CD4-positive, alpha-beta T cell treated with Interleukin-21 for 1 hour (primary cell): ENCODE measurements at regions not wholly inside any gene's neighbourhood (a gene's known extent, or its start where the extent isn't known, plus 50 kb on each side); places are given as distances from the start of the nearest gene placed in this dataset.
"Not testable (repeated sequence)": the region's sequence is repeated elsewhere in the genome, so short reads cannot be mapped to it uniquely, and the experiment has no call there.

Experiments used
- DNase-seq: peaks from one replicate; pipeline ENCODE4 v3.0.0-alpha.2; 2020

DNA sequence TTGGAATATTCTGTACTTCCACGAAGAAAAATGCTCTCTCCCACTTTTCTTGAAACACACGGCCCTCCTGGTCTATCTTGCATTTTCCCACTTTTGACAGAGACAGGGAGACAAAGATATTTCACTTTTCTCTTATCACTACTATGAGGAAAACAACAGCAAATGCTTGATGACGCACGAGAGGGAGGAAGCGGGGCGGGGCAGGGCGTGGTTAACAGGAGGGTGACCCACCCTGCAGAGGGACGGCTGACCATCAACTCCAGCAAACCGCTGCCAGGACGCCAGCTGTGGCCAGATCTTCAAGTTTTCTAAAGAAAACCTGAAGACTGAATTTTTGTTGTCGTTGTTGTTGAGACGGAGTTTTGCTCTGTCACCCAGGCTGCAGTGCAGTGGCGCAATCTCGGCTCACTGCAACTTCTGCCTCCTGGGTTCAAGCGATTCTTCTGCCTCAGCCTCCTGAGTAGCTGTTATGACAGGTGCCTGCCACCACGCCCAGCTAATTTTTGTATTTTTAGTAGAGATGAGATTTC is 63.8 kb downstream of the NSUN5 start:
- not testable (repeated sequence) for DNase-seq

DNA sequence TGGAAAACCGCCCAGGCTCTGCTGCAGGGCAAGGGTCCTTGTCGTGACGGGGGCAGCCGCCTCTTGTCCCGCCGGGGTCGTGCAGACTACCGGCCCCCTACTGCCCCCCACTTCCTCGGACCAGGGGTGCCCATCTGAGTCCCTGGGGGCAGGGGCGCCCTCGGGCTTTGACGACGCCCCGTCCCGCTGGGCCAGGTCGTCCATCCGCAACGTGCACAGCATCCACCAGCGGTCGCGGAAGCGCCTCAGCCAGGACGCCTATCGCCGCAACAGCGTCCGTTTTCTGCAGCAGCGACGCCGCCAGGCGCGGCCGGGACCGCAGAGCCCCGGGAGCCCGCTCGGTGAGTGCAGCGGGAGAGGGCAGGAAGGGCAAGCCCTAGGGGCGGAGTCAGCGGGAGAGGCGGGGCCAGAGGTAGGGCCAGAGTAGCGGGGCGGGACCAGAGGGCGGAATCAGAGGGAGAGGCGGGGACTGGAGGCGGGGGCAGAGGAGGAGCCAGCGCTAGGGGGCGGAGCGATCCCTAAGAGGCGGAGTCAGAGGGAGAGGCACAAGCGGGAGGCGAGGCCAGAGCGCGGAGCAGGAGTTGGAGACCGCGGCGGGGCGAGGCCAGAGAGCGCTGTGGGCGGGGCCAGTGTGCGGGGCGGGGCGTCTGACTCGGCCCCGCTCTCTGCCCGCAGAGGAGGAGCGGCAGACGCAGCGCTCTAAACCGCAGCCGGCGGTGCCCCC is 73.5 kb downstream of the NSUN5 start:
- DNase-seq, result peak; percentile 93

DNA sequence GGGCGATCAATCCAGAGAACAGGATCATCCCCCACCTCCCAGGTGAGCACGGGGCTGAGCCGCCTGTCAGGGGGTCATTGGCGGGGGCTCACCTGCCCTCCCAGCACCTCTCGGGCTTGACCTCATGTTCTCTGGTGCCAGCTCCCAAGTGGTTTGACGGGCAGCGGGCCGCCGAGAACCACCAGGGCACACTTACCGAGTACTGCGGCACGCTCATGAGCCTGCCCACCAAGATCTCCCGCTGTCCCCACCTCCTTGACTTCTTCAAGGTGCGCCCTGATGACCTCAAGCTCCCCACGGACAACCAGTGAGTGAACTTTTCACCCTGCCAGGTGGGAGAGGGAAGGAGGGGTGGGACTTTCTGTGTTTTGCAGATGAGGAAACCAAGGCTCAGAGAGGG is 82.9 kb downstream of the NSUN5 start:
- not testable (repeated sequence) for DNase-seq

DNA sequence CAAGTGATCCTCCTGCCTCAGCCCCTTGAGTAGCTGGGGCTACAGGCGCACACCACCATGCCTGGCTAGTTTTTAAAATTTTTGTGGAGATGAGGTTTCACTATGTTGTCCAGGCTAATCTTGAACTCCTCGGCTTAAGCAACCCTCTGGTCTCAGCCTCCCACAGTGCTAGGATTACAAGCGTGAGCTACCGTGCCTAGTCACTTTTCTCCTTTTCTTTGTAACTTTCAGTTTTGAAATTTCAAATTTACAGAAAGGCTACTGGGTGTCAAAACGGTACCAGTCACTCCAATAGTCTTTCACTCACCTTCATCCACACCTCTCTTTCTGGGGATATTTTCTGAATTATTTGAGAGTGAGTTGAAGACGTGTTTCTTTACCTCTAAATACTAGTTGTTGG is 86.9 kb downstream of the NSUN5 start:
- DNase-seq, result not testable (repeated sequence)

DNA sequence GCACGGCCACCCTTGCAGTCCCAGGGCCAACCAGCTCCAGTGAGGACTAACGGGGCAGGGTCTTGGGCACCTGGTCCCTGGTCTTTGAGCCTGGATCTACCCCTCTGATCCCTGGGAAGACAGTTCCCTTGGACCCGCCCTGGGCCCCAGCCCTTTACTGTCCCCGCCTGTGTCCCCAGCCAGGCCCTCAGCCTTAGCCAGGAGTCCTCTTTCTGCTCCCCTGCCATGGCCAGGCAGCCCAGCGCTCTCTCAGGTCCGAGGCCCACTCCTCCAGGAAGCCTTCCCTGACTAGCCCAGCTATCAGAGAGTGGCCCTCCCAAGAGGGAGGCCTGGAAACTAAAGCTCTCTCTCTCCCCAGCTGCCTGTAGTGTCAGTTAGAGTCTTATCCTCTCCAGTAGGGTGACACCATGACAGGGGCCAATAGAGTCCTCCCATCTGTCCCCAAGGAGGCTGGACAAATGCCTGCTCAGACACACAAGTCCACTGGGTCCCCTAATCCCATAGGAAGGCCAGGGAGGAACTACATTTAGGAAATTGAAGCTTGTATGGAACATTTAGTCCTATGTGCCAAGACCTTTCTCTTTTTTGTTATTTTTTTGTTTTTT is 87.8 kb downstream of the NSUN5 start:
- not testable (repeated sequence) for DNase-seq

DNA sequence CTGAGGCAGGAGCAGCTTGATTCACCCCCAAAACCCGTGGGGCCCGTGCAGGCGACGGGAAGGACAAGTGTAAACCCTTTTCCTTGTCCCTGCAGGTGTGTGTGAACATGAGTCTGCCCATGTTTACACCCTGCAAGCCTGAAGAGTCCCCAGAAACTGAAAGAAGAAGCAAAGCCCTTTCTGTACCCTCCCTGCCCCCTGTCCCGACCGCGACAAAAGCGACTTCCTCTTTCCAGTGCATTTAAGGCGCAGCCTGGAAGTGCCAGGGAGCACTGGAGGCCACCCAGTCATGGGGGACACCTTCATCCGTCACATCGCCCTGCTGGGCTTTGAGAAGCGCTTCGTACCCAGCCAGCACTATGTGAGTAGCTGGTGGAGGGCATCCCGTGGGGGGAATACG is 88.3 kb downstream of the NSUN5 start:
- DNase-seq, result not testable (repeated sequence)

DNA sequence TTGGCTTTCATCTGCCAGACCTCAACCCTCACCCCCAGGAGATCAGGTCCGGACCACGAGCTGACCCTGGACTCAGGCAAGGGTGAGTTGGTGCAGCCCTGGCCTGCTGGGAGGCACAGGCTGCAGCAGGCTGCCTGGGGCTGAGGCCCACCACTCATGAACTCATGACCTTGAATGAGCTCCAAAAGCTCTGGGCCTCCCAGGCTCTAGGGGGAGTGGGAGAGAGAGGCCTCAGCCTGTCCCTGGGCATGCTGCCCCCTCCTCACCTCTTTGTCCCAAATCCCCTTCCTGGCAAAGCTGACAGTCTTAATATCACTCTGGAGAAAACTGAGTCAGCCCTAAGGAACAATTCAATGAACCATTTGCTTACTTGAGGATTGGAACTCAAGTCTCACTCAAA is 89.8 kb downstream of the NSUN5 start:
- DNase-seq, result not testable (repeated sequence)

DNA sequence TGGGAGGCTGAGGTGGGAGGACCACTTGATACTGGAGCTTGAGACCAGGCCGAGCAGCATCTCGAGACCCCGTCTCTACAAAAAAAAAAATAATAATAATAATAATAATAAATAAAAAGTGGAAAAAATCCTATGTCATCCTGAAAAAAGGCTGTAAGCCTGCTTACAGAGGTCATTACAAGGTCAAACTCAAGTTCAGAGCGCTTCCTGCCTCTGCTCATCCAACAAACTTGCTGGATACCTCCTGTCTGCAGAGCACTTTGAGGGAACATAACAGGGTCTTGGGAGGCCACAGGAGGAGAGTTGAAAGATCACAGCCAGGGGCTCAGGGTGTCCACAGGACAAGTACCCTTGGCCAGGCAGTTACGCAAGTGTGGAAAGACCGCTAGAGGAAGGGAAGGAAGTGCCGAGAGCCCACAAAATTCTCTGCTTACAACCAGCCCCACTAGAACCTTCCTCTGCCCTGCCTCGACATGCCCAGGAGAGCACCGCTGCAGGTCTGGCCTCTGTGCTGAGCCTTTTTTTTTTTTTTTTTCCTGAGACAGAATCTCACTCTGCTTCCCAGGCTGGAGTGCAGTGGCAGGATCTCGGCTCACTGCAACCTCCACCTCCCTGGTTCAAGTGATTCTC is 92.5 kb downstream of the NSUN5 start:
- not testable (repeated sequence) for DNase-seq

DNA sequence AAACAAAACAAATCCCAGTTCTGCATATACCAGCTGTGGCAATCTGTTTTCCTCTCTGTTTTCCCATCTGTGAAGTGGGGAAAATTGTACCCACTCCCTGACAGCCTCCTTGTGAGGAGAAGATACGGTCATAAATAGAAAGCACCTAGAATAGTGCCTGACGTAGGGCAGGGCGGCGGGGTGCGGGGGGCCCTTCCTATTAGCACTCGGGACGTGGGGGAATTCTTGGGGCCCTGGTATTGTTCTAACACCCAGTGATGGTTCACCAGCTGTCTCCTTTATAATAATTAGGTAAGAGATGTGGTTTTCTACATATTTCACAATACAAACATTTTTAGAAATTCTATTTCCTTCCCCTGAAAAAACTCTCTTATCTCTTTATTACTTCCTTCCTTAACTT is 93.4 kb downstream of the NSUN5 start:
- DNase-seq, result not testable (repeated sequence)

DNA sequence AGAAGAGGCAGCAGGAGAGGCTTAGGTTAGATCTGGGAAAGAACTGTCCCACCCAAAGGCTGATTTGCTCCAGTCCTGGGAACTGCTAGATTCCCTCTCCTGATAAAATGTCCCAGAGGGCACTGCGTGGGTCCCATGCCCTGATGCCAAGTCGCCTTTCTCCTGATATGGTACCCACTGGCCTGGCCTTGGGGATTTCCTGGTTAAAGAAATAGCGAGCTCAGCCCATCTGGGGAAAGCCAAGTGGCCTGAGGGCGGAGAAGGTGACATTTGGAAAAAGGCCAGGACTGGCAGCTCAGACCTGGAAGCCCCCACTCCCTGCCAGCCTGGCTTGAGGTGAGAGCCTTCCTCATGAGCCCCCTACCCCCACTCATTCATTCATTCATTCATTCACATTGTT is 94.2 kb downstream of the NSUN5 start:
- DNase-seq, result not testable (repeated sequence)

DNA sequence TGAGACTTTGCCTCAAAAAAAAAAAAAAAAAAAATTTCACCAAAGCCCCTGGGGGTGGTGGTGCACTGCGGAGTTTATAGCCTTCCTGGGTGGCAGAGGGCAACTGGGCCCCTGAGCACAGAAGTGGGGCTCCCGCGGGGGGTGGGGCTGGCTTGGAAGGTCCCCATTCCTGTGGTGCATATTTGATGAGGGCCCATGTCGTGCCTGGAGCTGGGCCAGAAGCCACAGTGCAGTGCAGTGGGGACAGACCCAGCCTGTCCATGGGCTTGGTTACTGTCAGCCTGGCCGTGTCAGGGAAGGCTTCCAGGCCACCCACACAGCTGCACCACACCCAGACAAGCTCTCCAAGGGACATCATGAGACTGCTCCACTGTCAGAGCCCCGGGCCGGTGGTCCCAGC is 95.5 kb downstream of the NSUN5 start:
- DNase-seq, result not testable (repeated sequence)

DNA sequence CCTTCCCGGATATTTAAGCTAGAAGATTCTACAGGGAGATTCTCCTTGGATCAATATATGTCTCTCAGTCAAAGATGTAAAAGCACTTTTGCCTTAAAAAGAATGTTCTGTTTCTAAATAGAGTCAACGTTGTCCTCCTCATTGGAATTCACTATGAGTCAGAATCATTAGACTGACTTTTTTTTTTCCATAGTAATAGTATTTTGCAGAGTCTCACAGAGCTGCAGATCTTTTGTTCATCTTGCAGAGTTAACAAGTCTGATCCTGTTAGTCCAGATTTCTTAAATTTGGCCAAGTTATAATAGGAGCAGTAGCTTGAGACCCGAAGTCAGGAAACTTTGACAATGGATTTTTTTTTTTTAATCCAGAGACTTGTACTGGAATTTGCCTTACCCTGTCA is 103.0 kb downstream of the NSUN5 start:
- DNase-seq, result not testable (repeated sequence)

DNA sequence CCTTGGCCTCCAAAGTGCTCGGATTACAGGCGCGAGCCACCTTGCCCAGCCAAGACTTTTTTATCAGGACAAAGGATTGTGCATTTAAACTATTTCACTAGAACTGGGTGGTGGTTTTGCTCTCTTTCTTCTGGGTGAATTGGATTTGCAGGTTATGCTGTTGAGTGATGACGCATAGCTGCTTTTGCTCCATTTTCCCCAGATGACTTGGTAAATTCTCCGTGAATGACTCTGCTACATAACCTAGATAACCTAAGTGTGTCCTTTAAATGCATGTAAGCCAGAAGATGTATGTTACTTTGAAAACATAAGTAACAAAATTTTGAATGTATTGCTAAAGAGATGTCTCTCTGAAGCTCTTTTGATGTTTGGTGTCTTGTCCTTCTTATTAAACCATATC is 103.7 kb downstream of the NSUN5 start:
- not testable (repeated sequence) for DNase-seq

DNA sequence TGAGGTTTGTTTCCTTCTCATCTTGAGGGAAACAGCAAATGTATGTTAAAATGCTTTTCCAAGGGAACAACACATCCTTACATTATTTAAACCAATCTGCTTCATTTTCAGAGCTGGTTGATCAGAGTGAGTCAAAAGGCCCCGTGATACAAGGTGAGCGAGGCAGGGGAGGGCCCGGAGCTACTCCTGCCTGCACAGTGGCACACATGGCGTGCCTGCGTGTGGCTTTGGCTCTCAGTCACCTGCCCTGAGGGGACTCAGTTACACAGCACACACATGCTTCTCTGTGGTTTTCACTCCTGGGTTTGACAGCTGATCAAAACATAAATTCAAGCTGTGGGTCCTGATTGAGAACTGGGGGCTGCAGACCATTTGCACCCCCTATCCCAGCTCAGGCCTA is 105.3 kb downstream of the NSUN5 start:
- not testable (repeated sequence) for DNase-seq

DNA sequence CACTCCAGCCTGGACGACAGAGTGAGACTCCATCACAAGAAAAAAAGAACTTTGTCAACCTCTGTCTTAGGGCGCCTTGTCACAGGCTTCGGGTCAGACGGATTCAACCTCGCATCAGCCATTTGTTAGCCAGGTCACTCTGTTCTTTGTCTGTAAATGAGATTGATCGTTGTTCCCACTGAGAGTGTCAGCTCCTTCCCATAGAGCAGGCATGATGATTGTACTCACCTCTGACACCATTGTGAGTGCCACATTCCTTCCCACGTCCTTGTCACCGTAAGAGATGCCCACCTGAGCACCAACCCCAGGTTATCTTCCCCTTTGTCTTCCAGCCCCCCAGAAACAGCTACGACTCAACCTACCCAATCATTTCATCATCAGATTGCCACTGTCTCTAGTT is 107.4 kb downstream of the NSUN5 start:
- not testable (repeated sequence) for DNase-seq

DNA sequence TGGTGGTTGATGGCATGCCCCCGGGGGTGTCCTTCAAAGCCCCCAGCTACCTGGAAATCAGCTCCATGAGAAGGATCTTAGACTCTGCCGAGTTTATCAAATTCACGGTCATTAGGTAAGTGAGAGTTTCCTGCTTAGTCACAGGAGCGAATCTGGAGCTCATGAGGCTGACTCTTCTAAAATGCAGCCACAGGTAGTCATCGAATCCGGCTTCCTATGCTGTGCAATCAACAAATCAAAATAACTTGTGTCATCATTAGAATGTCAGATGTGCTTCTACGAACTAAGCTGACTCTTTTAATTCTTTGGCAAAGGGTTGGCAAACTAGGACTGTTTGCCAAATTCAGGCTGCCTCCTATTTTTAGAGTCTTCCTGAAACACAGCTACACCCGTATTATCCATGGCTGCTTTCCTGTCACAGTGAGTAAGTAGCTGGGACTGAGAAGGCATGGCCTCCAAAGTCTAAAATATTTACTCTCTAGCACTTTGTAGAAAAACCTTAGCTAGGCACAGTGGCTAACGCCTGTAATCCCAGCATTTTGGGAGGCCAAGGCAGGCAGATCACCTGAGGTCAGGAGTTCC is 108.0 kb downstream of the NSUN5 start:
- not testable (repeated sequence) for DNase-seq

DNA sequence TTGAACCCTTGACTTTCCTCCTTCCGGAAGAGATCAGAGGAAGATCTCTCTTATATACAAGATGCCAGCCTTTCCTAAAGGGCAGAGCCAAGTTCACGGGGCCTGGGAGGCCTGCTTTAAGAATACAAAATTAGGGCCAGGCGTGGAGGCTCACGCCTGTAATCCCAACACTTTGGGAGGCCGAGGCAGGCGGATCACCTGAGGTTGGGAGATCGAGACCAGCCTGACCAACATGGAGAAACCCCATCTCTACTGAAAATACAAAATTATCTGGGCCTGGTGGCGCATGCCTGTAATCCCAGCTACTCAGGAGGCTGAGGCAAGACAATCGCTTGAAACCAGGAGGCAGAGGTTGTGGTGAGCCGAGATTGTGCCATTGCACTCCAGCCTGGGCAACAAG is 108.2 kb upstream of the SPDYE9 start:
- not testable (repeated sequence) for DNase-seq

DNA sequence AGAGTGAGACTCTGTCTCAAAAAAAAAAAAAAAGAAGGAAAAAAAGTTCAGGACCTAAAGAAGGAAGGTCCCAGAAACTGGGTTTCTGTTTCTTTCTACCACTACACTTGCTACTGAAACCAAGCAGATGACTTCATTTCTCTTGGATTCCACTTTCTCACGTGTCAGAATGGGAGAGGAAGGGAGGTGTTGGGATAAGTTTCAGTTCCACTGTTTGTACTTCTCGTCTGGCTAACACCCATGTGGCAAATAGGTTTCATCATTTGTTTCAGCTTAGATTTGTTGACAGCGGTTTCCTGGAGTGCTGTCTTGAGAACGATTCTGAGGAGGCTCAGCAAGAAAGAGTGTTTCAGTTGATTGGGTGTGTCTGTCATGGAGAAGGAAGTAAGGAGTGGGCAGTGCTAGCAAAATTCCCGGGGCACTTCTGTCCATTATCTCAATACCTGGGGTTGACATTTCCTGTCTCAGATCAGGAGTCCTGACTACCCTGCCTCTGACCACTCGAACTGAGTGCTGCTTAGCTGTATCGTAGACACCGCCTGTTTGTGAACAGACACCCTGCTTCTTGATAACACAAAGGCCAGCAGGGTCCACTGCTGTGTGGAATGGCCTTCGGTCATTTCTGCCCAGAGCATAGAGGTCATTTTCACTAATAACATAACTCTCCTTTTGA is 104.8 kb upstream of the SPDYE9 start:
- not testable (repeated sequence) for DNase-seq

DNA sequence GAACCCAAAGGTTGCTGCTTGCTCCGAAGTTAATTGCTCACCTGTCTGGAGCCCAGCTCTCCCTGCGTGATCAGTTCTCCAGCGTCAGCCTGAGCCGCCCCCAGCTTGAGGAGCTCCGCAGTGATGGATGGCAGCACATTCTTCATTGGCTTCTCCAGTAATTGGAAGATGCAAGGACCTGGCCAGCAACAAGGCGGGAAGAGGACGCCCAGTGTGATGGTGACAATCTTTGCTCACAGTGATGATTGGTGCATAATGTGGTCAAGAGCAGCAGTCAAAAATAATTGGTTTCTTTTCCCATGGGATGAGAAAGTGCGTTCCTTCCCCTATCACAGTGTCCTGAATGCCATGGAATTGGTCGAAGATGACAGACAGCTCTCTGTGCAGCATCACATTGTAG is 102.4 kb upstream of the SPDYE9 start:
- not testable (repeated sequence) for DNase-seq

DNA sequence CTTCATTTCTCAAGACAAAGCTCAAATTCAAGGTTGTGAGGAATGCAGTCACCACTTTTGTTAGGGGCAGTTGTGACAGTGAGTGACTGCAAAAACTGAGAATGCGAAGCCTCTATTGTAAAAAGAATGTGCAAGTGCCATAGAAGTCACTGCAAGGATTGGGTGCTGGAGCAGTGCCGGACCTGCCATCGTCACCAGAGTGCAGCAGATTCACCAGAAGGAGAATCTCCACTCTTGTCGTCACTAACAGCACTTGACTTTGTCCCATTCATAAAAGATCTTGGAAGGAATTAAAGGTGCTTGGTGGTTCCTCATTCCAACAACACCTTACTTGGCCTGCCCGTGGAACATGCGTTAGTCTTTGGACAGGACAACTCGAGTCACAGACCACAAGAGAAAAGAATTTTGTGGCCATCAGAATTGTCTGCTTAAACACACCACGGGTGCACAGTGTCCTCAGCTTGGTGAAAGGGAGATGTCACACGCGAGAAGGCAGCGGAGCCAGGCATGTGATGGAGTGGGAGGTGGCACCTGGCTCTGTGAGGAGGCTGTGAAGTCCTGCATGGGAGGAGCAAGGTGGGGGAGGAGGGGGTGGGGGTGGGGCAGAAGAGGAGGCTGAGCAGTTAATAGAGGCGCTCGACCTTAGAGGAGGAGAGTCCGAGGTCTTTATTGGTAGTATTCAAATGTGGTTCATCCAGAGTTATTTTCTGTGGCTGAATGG is 100.9 kb upstream of the SPDYE9 start:
- not testable (repeated sequence) for DNase-seq

DNA sequence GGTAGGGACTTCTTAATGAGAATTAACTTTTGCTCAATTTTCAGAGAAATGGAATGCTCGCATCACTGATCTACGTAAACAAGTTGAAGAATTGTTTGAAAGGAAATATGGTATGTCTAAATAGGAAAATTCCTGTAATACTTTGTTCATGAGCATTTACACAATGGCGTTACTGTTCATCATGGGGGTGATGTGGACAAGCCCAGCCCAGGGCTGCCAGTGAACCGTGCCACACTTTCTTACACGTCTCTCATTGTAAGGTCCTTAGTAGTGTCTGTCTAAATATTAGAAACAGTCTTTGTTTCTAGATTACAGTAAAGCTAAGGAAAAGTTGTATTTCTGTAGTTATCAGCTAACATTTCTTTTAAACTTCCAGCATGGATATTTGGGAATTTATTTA is 91.0 kb upstream of the SPDYE9 start:
- not testable (repeated sequence) for DNase-seq

DNA sequence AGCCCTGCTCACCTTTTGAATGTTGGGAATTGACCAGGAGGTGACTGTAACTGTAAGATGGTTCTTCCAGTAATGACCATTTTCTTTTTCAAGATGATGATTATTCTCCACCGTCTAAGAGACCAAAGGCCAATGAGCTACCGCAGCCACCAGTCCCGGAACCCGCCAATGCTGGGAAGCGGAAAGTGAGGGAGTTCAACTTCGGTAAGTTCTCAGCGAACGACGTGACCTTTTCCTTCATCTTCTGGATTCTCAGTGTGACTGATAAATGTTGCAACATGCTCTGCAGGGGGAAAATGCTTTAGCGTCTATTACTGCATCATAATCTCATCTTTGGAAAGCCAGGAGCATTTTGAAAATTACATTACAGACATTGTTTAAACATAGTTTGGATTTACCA is 89.5 kb upstream of the SPDYE9 start:
- not testable (repeated sequence) for DNase-seq
